NB4 (cell line): ENCODE measurements at regions not wholly inside any gene's neighbourhood (a gene's known extent, or its start where the extent isn't known, plus 50 kb on each side); places are given as distances from the start of the nearest gene placed in this dataset.

Experiments
- MYC ChIP-seq: IDR thresholded peaks from 2 replicates; pipeline ENCODE4 v1.6.1; 2011; ENCODE audit warnings: low read depth, low read length
- POLR2A ChIP-seq: IDR thresholded peaks from 2 replicates; pipeline ENCODE4 v1.6.1; 2011; ENCODE audit warnings: mild to moderate bottlenecking; ENCODE audit not compliant: insufficient read length; ENCODE audit errors: extremely low read depth
- TF ChIP-seq, protein P1 (sequence below): IDR thresholded peaks from one replicate; pipeline ENCODE4 v1.5.1; 2012; ENCODE audit warnings: low read depth, low read length
- TF ChIP-seq, protein P2 (sequence below): IDR thresholded peaks from 2 replicates; pipeline ENCODE4 v1.6.1; 2011; ENCODE audit warnings: low read depth, low read length

DNA sequence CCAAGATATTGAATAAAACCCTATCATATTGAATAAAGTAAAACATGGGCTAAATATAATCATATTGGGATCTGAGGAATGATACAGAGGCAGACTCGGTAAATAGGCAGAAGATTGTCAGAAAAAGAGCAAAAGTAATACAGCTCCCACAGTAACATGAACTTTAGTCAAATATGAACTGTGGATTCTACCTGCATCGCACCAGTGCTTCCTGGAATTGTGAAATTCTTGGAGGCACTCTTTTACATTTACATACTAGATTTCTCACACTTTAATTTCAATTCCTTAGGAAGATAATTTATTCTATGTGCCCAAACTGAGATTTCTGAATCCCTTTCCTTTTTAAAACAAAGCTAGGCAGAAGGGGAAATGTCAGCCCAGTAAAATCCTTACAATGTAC, 325.1 kb upstream of the SLC39A10 start:
- TF ChIP-seq POLR2A: no peak
- TF ChIP-seq, protein P1, sequence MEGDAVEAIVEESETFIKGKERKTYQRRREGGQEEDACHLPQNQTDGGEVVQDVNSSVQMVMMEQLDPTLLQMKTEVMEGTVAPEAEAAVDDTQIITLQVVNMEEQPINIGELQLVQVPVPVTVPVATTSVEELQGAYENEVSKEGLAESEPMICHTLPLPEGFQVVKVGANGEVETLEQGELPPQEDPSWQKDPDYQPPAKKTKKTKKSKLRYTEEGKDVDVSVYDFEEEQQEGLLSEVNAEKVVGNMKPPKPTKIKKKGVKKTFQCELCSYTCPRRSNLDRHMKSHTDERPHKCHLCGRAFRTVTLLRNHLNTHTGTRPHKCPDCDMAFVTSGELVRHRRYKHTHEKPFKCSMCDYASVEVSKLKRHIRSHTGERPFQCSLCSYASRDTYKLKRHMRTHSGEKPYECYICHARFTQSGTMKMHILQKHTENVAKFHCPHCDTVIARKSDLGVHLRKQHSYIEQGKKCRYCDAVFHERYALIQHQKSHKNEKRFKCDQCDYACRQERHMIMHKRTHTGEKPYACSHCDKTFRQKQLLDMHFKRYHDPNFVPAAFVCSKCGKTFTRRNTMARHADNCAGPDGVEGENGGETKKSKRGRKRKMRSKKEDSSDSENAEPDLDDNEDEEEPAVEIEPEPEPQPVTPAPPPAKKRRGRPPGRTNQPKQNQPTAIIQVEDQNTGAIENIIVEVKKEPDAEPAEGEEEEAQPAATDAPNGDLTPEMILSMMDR: no peak
- TF ChIP-seq MYC: no peak
- TF ChIP-seq, protein P2, sequence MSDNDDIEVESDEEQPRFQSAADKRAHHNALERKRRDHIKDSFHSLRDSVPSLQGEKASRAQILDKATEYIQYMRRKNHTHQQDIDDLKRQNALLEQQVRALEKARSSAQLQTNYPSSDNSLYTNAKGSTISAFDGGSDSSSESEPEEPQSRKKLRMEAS: no peak
